ENCODE measurements at regions not wholly inside any gene's neighbourhood (a gene's known extent, or its start where the extent isn't known, plus 50 kb on each side); places are given as distances from the start of the nearest gene placed in this dataset.
"Not testable (repeated sequence)": the region's sequence is repeated elsewhere in the genome, so short reads cannot be mapped to it uniquely, and the experiment has no call there.

DNA sequence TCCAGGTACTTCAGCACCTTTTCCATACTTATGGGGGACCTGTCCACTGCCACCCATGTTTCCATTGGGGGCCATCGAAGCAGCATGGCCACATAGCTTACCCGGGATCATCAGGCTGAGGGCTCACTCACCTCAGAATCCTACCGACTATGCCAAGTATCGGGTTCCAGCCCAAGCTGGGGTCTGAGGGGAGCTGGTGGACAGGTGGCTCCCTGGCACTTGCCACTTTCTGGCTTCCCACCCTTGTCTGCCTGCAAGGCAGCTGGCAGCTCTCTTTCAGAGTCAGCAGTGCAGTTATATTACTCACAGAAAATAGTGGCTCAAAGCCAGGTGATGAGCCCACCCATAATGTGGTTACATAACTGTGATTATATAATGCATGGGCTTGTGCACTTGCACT, 1153.8 kb downstream of the STIM2 start:
- FAIRE-seq (no peak), DNase-seq (ENCODE audit: low read depth) (no peak)
- no peaks in the 10 kb centered on the region for H3K27me3 Mint-ChIP-seq (ENCODE audit: low read depth, unreplicated experiment)
- peaks cover 4% of the 10 kb centered on the region for H3K4me1 Mint-ChIP-seq (ENCODE audit: low read depth, unreplicated experiment)
- no peak overlapping the region for H3K4me3 Mint-ChIP-seq (ENCODE audit: unreplicated experiment)
- Histone ChIP-seq H3K9me3 (ENCODE audit: insufficient read depth, low read depth, low read length) (no peaks in the 10 kb centered on the region), H3K4me1 (ENCODE audit: insufficient read depth, low read length) (no peaks in the 10 kb centered on the region), H4K20me1 (ENCODE audit: insufficient read depth, low read length) (no peaks in the 10 kb centered on the region), H3K9ac (ENCODE audit: low read length) (no peak overlapping the region), H3K27ac (ENCODE audit: low read depth, low read length) (no peak overlapping the region), H3K4me2 (ENCODE audit: low read length) (no peak overlapping the region), H3K79me2 (ENCODE audit: insufficient read depth, low read length) (no peaks in the 10 kb centered on the region), H3K4me3 (ENCODE audit: insufficient read depth, low read depth, low read length) (no peak overlapping the region), H3K27me3 (ENCODE audit: insufficient read depth, low read length) (no peaks in the 10 kb centered on the region), H2AFZ (ENCODE audit: low read depth, low read length) (no peak overlapping the region), H3K36me3 (ENCODE audit: insufficient read depth, low read length) (no peaks in the 10 kb centered on the region)
- H3K36me3 Mint-ChIP-seq (ENCODE audit: low read depth, unreplicated experiment) = no peaks in the 10 kb centered on the region
- no peak overlapping the region for H3K27ac Mint-ChIP-seq (ENCODE audit: unreplicated experiment)
- TF ChIP-seq, protein P1, sequence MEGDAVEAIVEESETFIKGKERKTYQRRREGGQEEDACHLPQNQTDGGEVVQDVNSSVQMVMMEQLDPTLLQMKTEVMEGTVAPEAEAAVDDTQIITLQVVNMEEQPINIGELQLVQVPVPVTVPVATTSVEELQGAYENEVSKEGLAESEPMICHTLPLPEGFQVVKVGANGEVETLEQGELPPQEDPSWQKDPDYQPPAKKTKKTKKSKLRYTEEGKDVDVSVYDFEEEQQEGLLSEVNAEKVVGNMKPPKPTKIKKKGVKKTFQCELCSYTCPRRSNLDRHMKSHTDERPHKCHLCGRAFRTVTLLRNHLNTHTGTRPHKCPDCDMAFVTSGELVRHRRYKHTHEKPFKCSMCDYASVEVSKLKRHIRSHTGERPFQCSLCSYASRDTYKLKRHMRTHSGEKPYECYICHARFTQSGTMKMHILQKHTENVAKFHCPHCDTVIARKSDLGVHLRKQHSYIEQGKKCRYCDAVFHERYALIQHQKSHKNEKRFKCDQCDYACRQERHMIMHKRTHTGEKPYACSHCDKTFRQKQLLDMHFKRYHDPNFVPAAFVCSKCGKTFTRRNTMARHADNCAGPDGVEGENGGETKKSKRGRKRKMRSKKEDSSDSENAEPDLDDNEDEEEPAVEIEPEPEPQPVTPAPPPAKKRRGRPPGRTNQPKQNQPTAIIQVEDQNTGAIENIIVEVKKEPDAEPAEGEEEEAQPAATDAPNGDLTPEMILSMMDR (IDR thresholded peaks at IDR 0.05; ENCODE audit: insufficient read depth, low read depth, low read length) = no peak
- no peak for TF ChIP-seq EZH2 (IDR thresholded peaks at IDR 0.05; ENCODE audit: insufficient read depth, low read length)
- no peaks in the 10 kb centered on the region for H3K9me3 Mint-ChIP-seq (ENCODE audit: unreplicated experiment)

DNA sequence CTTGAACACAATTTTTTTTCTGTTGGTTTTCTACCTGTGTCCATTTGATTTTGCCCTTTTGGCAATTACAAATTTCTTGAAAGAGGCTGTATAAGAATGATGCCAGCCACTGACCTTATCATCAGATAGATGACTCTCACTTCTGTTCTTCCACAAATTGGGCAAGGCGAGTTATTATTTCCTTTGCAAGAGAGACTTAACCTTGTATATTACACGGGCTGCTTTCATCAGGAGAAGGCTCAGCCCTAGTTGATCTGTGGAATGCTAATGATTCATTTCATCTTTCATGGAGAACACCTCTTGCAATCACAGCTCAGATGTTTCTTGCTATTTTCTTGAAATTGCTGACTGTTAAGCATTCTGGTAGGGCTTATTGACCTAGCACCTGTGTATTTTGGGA, 1155.4 kb downstream of the STIM2 start:
- H3K4me1 Mint-ChIP-seq (ENCODE audit: low read depth, unreplicated experiment) = peaks cover 4% of the 10 kb centered on the region
- Histone ChIP-seq H3K36me3 (ENCODE audit: insufficient read depth, low read length) (no peaks in the 10 kb centered on the region), H3K27ac (ENCODE audit: low read depth, low read length) (no peak overlapping the region), H3K4me2 (ENCODE audit: low read length) (no peak overlapping the region), H3K27me3 (ENCODE audit: insufficient read depth, low read length) (no peaks in the 10 kb centered on the region), H3K9me3 (ENCODE audit: insufficient read depth, low read depth, low read length) (no peaks in the 10 kb centered on the region), H2AFZ (ENCODE audit: low read depth, low read length) (no peak overlapping the region), H3K4me1 (ENCODE audit: insufficient read depth, low read length) (no peaks in the 10 kb centered on the region), H4K20me1 (ENCODE audit: insufficient read depth, low read length) (no peaks in the 10 kb centered on the region), H3K4me3 (ENCODE audit: insufficient read depth, low read depth, low read length) (no peak overlapping the region), H3K9ac (ENCODE audit: low read length) (no peak overlapping the region), H3K79me2 (ENCODE audit: insufficient read depth, low read length) (no peaks in the 10 kb centered on the region)
- TF ChIP-seq, protein P1 (IDR thresholded peaks at IDR 0.05; ENCODE audit: insufficient read depth, low read depth, low read length) = no peak
- no peak for TF ChIP-seq EZH2 (IDR thresholded peaks at IDR 0.05; ENCODE audit: insufficient read depth, low read length)
- no peaks in the 10 kb centered on the region for H3K9me3 Mint-ChIP-seq (ENCODE audit: unreplicated experiment)
- no peak overlapping the region for H3K4me3 Mint-ChIP-seq (ENCODE audit: unreplicated experiment)
- no peaks in the 10 kb centered on the region for H3K27me3 Mint-ChIP-seq (ENCODE audit: low read depth, unreplicated experiment)
- no peak overlapping the region for H3K27ac Mint-ChIP-seq (ENCODE audit: unreplicated experiment)
- FAIRE-seq (no peak), DNase-seq (ENCODE audit: low read depth) (no peak)
- H3K36me3 Mint-ChIP-seq (ENCODE audit: low read depth, unreplicated experiment) = no peaks in the 10 kb centered on the region

DNA sequence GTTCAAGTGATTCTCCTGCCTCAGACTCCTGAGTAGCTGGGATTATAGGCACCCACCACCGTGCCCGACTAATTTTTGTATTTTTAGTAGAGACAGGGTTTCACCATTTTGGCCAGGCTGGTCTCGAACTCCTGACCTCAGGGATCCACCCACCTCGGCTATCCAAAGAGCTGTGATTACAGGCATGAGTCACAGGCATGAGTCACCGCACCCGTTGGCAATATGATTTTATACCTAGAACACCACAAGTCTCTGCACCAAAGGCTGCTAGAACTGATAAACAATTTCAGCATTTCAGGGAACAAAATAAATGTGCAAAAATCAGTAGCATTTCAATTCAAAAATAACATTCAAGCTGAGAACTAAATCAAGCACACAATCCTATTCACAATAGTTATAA, 1177.6 kb downstream of the STIM2 start:
- not testable (repeated sequence) for H3K27ac Mint-ChIP-seq (ENCODE audit: unreplicated experiment); H4K20me1 ChIP-seq (ENCODE audit: insufficient read depth, low read length); H3K4me3 ChIP-seq (ENCODE audit: insufficient read depth, low read depth, low read length); H3K9ac ChIP-seq (ENCODE audit: low read length); H3K79me2 ChIP-seq (ENCODE audit: insufficient read depth, low read length); H3K9me3 Mint-ChIP-seq (ENCODE audit: unreplicated experiment); H3K27me3 Mint-ChIP-seq (ENCODE audit: low read depth, unreplicated experiment); H3K27ac ChIP-seq (ENCODE audit: low read depth, low read length); DNase-seq (ENCODE audit: low read depth); H2AFZ ChIP-seq (ENCODE audit: low read depth, low read length); H3K9me3 ChIP-seq (ENCODE audit: insufficient read depth, low read depth, low read length); H3K36me3 ChIP-seq (ENCODE audit: insufficient read depth, low read length); H3K4me3 Mint-ChIP-seq (ENCODE audit: unreplicated experiment); H3K4me1 Mint-ChIP-seq (ENCODE audit: low read depth, unreplicated experiment); H3K4me2 ChIP-seq (ENCODE audit: low read length); H3K4me1 ChIP-seq (ENCODE audit: insufficient read depth, low read length); H3K27me3 ChIP-seq (ENCODE audit: insufficient read depth, low read length); H3K36me3 Mint-ChIP-seq (ENCODE audit: low read depth, unreplicated experiment); FAIRE-seq

All from astrocyte (in vitro differentiated cells and primary cell).